Mucosa of rectum (tissue), 2 donors: ENCODE measurements at regions not wholly inside any gene's neighbourhood (a gene's known extent, or its start where the extent isn't known, plus 50 kb on each side); places are given as distances from the start of the nearest gene placed in this dataset.

Experiments
- H3K27ac ChIP-seq, 2 donors: one replicate each; pipeline ENCODE4 v1.7.0; 2013; ENCODE audit warnings: inconsistent platforms in 2 of 2, low read depth in 2 of 2, low read length in 2 of 2
- H3K27me3 ChIP-seq, 2 donors: one replicate each; pipeline ENCODE4 v1.7.0; 2013; ENCODE audit warnings: low read length in 2 of 2; ENCODE audit not compliant: control insufficient read depth in 2 of 2, insufficient read depth in 2 of 2
- H3K36me3 ChIP-seq, 2 donors: one replicate each; pipeline ENCODE4 v1.7.0; 2013; ENCODE audit warnings: low read length in 2 of 2; ENCODE audit not compliant: control insufficient read depth in 2 of 2, insufficient read depth in 2 of 2
- H3K4me1 ChIP-seq, 2 donors: one replicate each; pipeline ENCODE4 v1.7.0; 2013; ENCODE audit warnings: low read length in 2 of 2, mild to moderate bottlenecking in 1 of 2; ENCODE audit not compliant: control insufficient read depth in 2 of 2, insufficient read depth in 2 of 2
- H3K4me3 ChIP-seq, 2 donors: one replicate each; pipeline ENCODE4 v1.7.0; 2013; ENCODE audit warnings: low read length in 2 of 2
- H3K9ac ChIP-seq, 2 donors: one replicate each; pipeline ENCODE4 v1.7.0; 2013; ENCODE audit warnings: low read length in 2 of 2, low read depth in 1 of 2, mild to moderate bottlenecking in 1 of 2
- H3K9me3 ChIP-seq, 2 donors: one replicate each; pipeline ENCODE4 v1.7.0; 2013; ENCODE audit warnings: low read length in 2 of 2; ENCODE audit not compliant: control insufficient read depth in 2 of 2
- donor health status: healthy.
- donor health status: Normal muscosa, but diverticular disease.

DNA sequence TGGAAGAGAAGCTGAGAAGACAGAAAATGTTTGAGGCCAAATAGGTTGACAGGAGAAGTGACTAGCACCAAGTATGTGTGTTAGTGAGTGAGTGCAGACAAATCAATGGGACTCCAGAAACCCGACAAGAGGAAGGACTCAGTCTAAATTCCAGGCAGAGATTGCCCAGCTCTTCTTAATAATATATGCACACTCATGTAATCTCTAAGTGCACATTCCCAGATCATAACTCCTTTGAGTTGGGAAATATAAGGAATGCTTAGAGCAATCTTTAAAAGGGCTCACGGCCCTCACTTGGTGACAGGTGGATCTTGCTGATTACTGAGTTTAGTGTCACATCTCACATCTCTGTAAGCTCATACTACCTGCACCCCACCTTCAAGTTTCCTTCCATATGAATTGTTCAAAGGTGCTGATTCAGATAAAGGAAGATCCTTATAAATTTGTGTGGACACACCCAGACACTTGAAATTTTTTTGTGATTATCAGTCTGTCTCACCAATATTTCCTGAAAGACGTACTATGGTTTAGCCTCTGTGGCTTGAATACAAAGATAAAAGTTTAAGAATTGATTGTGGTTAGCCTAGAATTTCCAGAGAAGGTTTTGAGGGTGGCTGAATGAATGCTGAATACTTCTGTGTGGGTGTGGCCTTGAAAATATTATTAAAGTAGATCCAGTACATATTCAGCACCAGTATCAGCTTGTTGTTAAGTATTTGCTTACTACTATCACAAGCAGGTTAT is 205.1 kb upstream of the UGT8 start:
- Histone ChIP-seq H3K27me3 (no peaks in the 10 kb centered on the region), H3K4me1 (no peaks in the 10 kb centered on the region), H3K9me3 (no peaks in the 10 kb centered on the region), H3K4me3 (no peak overlapping the region), H3K36me3 (no peaks in the 10 kb centered on the region), H3K27ac (no peak overlapping the region), H3K9ac (no peak overlapping the region)

DNA sequence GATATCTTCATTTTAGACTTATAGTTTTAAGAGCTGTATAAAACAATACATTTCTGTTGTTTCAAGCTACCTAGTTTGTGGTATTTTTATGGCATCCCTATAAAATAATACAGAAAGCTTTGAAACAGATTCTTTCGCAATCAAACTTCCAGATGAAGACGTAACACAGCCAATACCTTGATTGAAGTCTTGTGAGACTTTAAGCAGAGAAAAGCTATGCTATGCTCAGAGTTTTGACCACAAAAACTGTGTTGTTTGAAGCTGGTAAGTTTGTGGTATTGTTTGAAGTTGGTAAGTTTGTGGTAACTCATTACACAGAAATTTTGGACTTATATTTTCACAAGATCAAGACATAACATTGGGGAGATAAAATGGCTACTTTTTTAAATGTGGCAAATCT is 201.8 kb upstream of the UGT8 start:
- H3K4me3 ChIP-seq = no peak overlapping the region
- H3K36me3 ChIP-seq = no peaks in the 10 kb centered on the region
- no peak overlapping the region for H3K9ac ChIP-seq
- peaks cover 0 to 4% of the 10 kb centered on the region in 2 donors for H3K4me1 ChIP-seq
- no peaks in the 10 kb centered on the region for H3K9me3 ChIP-seq
- no peak overlapping the region for H3K27ac ChIP-seq
- H3K27me3 ChIP-seq = no peaks in the 10 kb centered on the region

GRCh38 chr4:114398410-114398809 is 200.2 kb upstream of the UGT8 start:
- no peak overlapping the region for H3K27ac ChIP-seq
- H3K4me1 ChIP-seq = peaks cover 0 to 4% of the 10 kb centered on the region in 2 donors
- H3K36me3 ChIP-seq = no peaks in the 10 kb centered on the region
- H3K27me3 ChIP-seq = no peaks in the 10 kb centered on the region
- no peak overlapping the region for H3K9ac ChIP-seq
- H3K4me3 ChIP-seq = no peak overlapping the region
- H3K9me3 ChIP-seq = no peaks in the 10 kb centered on the region

- Histone ChIP-seq H3K27ac (no peak overlapping the region), H3K4me1 (peaks cover 0 to 4% of the 10 kb centered on the region in 2 donors), H3K9me3 (no peaks in the 10 kb centered on the region), H3K36me3 (no peaks in the 10 kb centered on the region), H3K4me3 (no peak overlapping the region), H3K27me3 (no peaks in the 10 kb centered on the region), H3K9ac (no peak overlapping the region)
Observed at GRCh38 chr4:114399105-114399504, 199.5 kb upstream of the UGT8 start.

GRCh38 chr4:114400531-114400930 is 198.1 kb upstream of the UGT8 start:
- no peak overlapping the region for H3K9ac ChIP-seq
- no peaks in the 10 kb centered on the region for H3K9me3 ChIP-seq
- H3K27me3 ChIP-seq = no peaks in the 10 kb centered on the region
- peaks cover 0 to 4% of the 10 kb centered on the region in 2 donors for H3K4me1 ChIP-seq
- no peak overlapping the region for H3K4me3 ChIP-seq
- H3K27ac ChIP-seq = no peak overlapping the region
- no peaks in the 10 kb centered on the region for H3K36me3 ChIP-seq

DNA sequence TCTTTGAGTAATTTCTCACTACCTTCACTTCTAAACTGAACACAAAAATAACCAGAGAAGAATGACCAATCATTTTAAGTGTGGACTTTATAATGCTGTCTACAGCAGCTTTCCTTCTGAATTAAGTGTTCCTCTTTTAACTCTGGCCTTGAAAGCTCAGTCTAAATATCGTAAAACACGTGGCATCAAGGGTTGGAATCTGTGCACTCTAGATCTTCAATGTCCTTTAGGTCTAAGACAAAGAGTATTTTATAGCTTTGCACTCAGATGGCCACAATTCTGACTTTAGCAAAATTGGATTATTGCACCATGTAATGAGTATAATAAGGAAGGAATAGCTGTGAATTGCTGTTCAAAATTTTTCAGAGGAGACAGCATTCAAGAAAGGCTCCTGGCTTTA is 197.1 kb upstream of the UGT8 start:
- H3K4me1 ChIP-seq = peaks cover 0 to 4% of the 10 kb centered on the region in 2 donors
- peak overlapping the region in 1 of 2 donors; percentile 44 for H3K27ac ChIP-seq
- no peak overlapping the region for H3K9ac ChIP-seq
- no peak overlapping the region for H3K4me3 ChIP-seq
- no peaks in the 10 kb centered on the region for H3K27me3 ChIP-seq
- no peaks in the 10 kb centered on the region for H3K36me3 ChIP-seq
- H3K9me3 ChIP-seq = no peaks in the 10 kb centered on the region

DNA sequence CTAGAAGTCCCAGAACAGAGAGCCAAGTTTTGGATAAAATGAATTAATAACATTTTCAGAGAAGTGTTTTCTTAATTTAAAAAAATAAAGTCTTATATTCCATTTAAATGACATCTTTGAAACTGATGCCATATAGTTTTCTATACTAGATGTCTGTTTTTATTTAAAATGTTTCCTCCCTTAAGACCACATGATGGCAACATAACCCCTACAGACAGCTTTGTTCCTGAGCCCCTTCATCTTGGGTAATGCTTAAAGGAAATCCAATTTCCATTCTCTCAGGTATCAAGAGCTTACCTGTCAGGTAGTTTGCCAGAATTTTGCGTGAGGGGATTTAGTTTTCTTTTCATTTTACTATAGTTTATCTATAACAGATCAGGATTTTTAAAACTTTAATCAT is 181.4 kb upstream of the UGT8 start:
- Histone ChIP-seq H3K27ac (no peak overlapping the region), H3K9me3 (no peaks in the 10 kb centered on the region), H3K4me3 (no peak overlapping the region), H3K36me3 (no peaks in the 10 kb centered on the region), H3K9ac (no peak overlapping the region), H3K4me1 (no peaks in the 10 kb centered on the region), H3K27me3 (no peaks in the 10 kb centered on the region)

- Histone ChIP-seq H3K9ac (no peak overlapping the region), H3K4me3 (no peak overlapping the region), H3K9me3 (no peaks in the 10 kb centered on the region), H3K36me3 (no peaks in the 10 kb centered on the region), H3K4me1 (no peaks in the 10 kb centered on the region), H3K27me3 (no peaks in the 10 kb centered on the region), H3K27ac (no peak overlapping the region)
Observed at GRCh38 chr4:114420069-114420468, 178.5 kb upstream of the UGT8 start.

GRCh38 chr4:114423582-114423981 is 175.0 kb upstream of the UGT8 start:
- Histone ChIP-seq H3K9me3 (no peaks in the 10 kb centered on the region), H3K4me1 (no peaks in the 10 kb centered on the region), H3K36me3 (no peaks in the 10 kb centered on the region), H3K27me3 (no peaks in the 10 kb centered on the region), H3K9ac (no peak overlapping the region), H3K4me3 (no peak overlapping the region), H3K27ac (no peak overlapping the region)

DNA sequence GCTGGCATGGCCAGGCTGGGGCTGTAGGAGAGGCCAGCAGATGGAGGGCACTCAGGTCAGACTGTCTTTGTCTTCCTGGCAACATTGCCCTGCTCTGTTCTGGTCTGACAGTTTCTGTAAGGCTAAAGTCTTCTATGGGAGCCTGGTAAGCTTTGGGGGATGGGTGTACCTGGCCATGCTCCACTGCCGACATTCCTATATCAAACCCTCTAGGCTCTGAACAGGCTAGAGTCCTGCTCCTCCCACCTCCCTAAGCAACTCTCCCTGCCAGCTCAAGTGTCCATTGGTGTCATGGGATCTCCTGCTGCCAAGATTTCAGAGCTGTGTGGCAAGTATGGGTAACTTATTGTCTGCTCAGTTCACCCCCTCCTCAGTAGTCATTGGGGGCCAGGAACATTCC is 163.5 kb upstream of the UGT8 start:
- Histone ChIP-seq H3K9ac (no peak overlapping the region), H3K4me1 (no peaks in the 10 kb centered on the region), H3K9me3 (no peaks in the 10 kb centered on the region), H3K36me3 (no peaks in the 10 kb centered on the region), H3K27ac (no peak overlapping the region), H3K27me3 (no peaks in the 10 kb centered on the region), H3K4me3 (no peak overlapping the region)
